HEK293 (cell line): ENCODE measurements at regions not wholly inside any gene's neighbourhood (a gene's known extent, or its start where the extent isn't known, plus 50 kb on each side); places are given as distances from the start of the nearest gene placed in this dataset.

Experiments used
- GLIS1 ChIP-seq: fragments of 450-650 bp; formaldehyde crosslinking; IDR thresholded peaks from 2 replicates; pipeline ENCODE4 v1.5.1; 2016; ENCODE audit warnings: missing biosample characterization, missing genetic modification characterization
- KLF16 ChIP-seq: fragments of 450-650 bp; formaldehyde crosslinking; IDR thresholded peaks from 2 replicates; pipeline ENCODE4 v1.5.1; 2017; ENCODE audit warnings: missing biosample characterization, missing genetic modification characterization
- ZNF621 ChIP-seq: fragments of 450-650 bp; formaldehyde crosslinking; IDR thresholded peaks from 2 replicates; pipeline ENCODE4 v1.5.1; 2017; ENCODE audit warnings: missing biosample characterization, missing genetic modification characterization

GRCh38 chr10:20492447-20492846 is 404.7 kb downstream of the NEBL start:
- TF ChIP-seq ZNF621 (tag by site-specific recombination), result no peak
- no peak for TF ChIP-seq GLIS1 (tag by site-specific recombination)
- TF ChIP-seq KLF16 (tag by site-specific recombination), result no peak
